Keratinocyte (primary cell): ENCODE measurements at regions not wholly inside any gene's neighbourhood (a gene's known extent, or its start where the extent isn't known, plus 50 kb on each side); places are given as distances from the start of the nearest gene placed in this dataset.

Experiments used
- DNase-seq: peaks from one replicate; pipeline ENCODE4 v3.0.0-alpha.2; 2011; ENCODE audit warnings: low read depth, missing footprints, low spot score
- FAIRE-seq: peaks from 2 replicates; lab custom pipeline; 2011; peaks lifted over from hg19 to GRCh38; lab: Jason Lieb, UNC
- H2AFZ ChIP-seq: 2 replicates; pipeline ENCODE4 v1.6.0; 2012; ENCODE audit warnings: low read length, control low read depth, inconsistent platforms; ENCODE audit not compliant: control insufficient read depth
- H3K27ac ChIP-seq: 2 replicates; pipeline ENCODE4 v1.5.1; 2011; ENCODE audit warnings: low read length; ENCODE audit not compliant: control insufficient read depth, insufficient read depth
- H3K27me3 ChIP-seq: 3 replicates; pipeline ENCODE4 v1.6.0; 2011; ENCODE audit warnings: low read length; ENCODE audit not compliant: control insufficient read depth, insufficient read depth; ENCODE audit errors: extremely low read depth
- H3K36me3 ChIP-seq, 2 experiments: 2 replicates in 1 of 2; 3 replicates in 1 of 2; pipeline ENCODE4 v1.5.1; 2011; ENCODE audit warnings: low read length in 2 of 2, mild to moderate bottlenecking in 1 of 2; ENCODE audit not compliant: control insufficient read depth in 2 of 2, insufficient read depth in 2 of 2; ENCODE audit errors: extremely low read depth in 1 of 2
- H3K4me1 ChIP-seq: 3 replicates; pipeline ENCODE4 v1.5.1; 2011; ENCODE audit warnings: low read length; ENCODE audit not compliant: control insufficient read depth, insufficient read depth; ENCODE audit errors: extremely low read depth
- H3K4me2 ChIP-seq: 3 replicates; pipeline ENCODE4 v1.6.0; 2011; ENCODE audit warnings: low read depth, low read length; ENCODE audit not compliant: control insufficient read depth, insufficient read depth; ENCODE audit errors: extremely low read depth
- H3K4me3 ChIP-seq, 3 experiments: fragments of 200-600 bp in 1 of 3; sonication (generic) in 1 of 3; 2 replicates in 2 of 3; 3 replicates in 1 of 3; pipeline ENCODE4 v1.5.1; 2011 to 2016; ENCODE audit warnings: low read length in 3 of 3, mild to moderate bottlenecking in 3 of 3, control low read depth in 2 of 3, inconsistent platforms in 1 of 3, low read depth in 1 of 3, mixed read lengths in 1 of 3, mixed run types in 1 of 3, moderate library complexity in 1 of 3; ENCODE audit not compliant: control insufficient read depth in 2 of 3, insufficient read depth in 2 of 3; ENCODE audit errors: extremely low read depth in 1 of 3
- H3K79me2 ChIP-seq: 2 replicates; pipeline ENCODE4 v1.6.0; 2012; ENCODE audit warnings: low read length; ENCODE audit not compliant: control insufficient read depth, insufficient read depth
- H3K9ac ChIP-seq: 3 replicates; pipeline ENCODE4 v1.6.0; 2011; ENCODE audit warnings: low read length; ENCODE audit not compliant: control insufficient read depth, insufficient read depth; ENCODE audit errors: extremely low read depth
- H3K9me1 ChIP-seq: 3 replicates; pipeline ENCODE4 v1.6.0; 2011; ENCODE audit warnings: low read length; ENCODE audit not compliant: control insufficient read depth, insufficient read depth; ENCODE audit errors: extremely low read depth
- H3K9me3 ChIP-seq: 2 replicates; pipeline ENCODE4 v1.5.1; 2012; ENCODE audit warnings: low read depth, low read length; ENCODE audit not compliant: control insufficient read depth
- H4K20me1 ChIP-seq: 3 replicates; pipeline ENCODE4 v1.6.0; 2011; ENCODE audit warnings: low read length; ENCODE audit not compliant: control insufficient read depth, insufficient read depth; ENCODE audit errors: extremely low read depth
- CTCF ChIP-seq, 3 experiments: IDR thresholded peaks in 1 of 3; conservative IDR thresholded peaks in 1 of 3; optimal IDR thresholded peaks in 1 of 3; 2 replicates in 2 of 3; 3 replicates in 1 of 3; pipeline versions ENCODE3 to v1.5.1; 2011; ENCODE audit warnings: low read length in 3 of 3, mild to moderate bottlenecking in 3 of 3, moderate library complexity in 2 of 3, control low read depth in 1 of 3, inconsistent platforms in 1 of 3; ENCODE audit not compliant: insufficient read depth in 2 of 3; ENCODE audit errors: extremely low read depth in 1 of 3
- EZH2 ChIP-seq: IDR thresholded peaks from one replicate; pipeline ENCODE4 v1.6.1; 2012; ENCODE audit warnings: inconsistent platforms, mild to moderate bottlenecking, low read length, moderate library complexity
- dilution Hi-C: fragments of 300-500 bp; cut with MboI; formaldehyde crosslinking; loops from one replicate; pipeline ENCODE4 v1.7.0; 2020; ENCODE audit warnings: low sequenced_read_pairs; ENCODE audit not compliant: extremely low pct_ligation_motif_present

GRCh38 chr5:125070961-125071360 lies 324.5 kb upstream of the ZNF608 start:
- H3K27me3 ChIP-seq = no peaks in the 10 kb centered on the region
- no peaks in the 10 kb centered on the region for H4K20me1 ChIP-seq
- no peak overlapping the region for H3K4me2 ChIP-seq
- H3K4me1 ChIP-seq = no peaks in the 10 kb centered on the region
- DNase-seq (no peak), FAIRE-seq (no peak)
- no peaks in the 10 kb centered on the region for H3K9me3 ChIP-seq
- no peaks in the 10 kb centered on the region for H3K79me2 ChIP-seq
- H3K9me1 ChIP-seq = no peaks in the 10 kb centered on the region
- TF ChIP-seq CTCF (optimal IDR thresholded peaks at IDR 0.05 in 1 of 3, IDR thresholded peaks at IDR 0.05 in 1 of 3, conservative IDR thresholded peaks at IDR 0.05 in 1 of 3; ENCODE audit: extremely low read depth in 1 of 3, insufficient read depth in 2 of 3, low read length in 3 of 3) (no peak), EZH2 (no peak)
- no peak overlapping the region for H2AFZ ChIP-seq
- no peak overlapping the region for H3K4me3 ChIP-seq
- H3K36me3 ChIP-seq = no peaks in the 10 kb centered on the region
- dilution Hi-C loops = no loop called here
- no peak overlapping the region for H3K9ac ChIP-seq
- H3K27ac ChIP-seq = no peak overlapping the region

- TF ChIP-seq CTCF (optimal IDR thresholded peaks at IDR 0.05 in 1 of 3, IDR thresholded peaks at IDR 0.05 in 1 of 3, conservative IDR thresholded peaks at IDR 0.05 in 1 of 3; ENCODE audit: extremely low read depth in 1 of 3, insufficient read depth in 2 of 3, low read length in 3 of 3) (no peak), EZH2 (no peak)
- no peaks in the 10 kb centered on the region for H3K36me3 ChIP-seq
Observed at GRCh38 chr5:125073090-125073489, 326.7 kb upstream of the ZNF608 start.

More at GRCh38 chr5:125073090-125073489, 326.7 kb upstream of the ZNF608 start:
- no peak overlapping the region for H3K4me2 ChIP-seq
- no peaks in the 10 kb centered on the region for H3K9me3 ChIP-seq
- DNase-seq = no peak
- H3K79me2 ChIP-seq = no peaks in the 10 kb centered on the region
- dilution Hi-C loops = no loop called here
- no peaks in the 10 kb centered on the region for H3K4me1 ChIP-seq
- H3K27ac ChIP-seq = no peak overlapping the region
- no peaks in the 10 kb centered on the region for H3K9me1 ChIP-seq
- no peak overlapping the region for H3K4me3 ChIP-seq
- no peak for FAIRE-seq
- no peaks in the 10 kb centered on the region for H3K27me3 ChIP-seq
- H4K20me1 ChIP-seq = no peaks in the 10 kb centered on the region
- no peak overlapping the region for H2AFZ ChIP-seq
- H3K9ac ChIP-seq = no peak overlapping the region
